GM12875 (cell line): ENCODE measurements at regions not wholly inside any gene's neighbourhood (a gene's known extent, or its start where the extent isn't known, plus 50 kb on each side); places are given as distances from the start of the nearest gene placed in this dataset.

Source experiments
- H3K4me3 ChIP-seq: one replicate; pipeline ENCODE4 v1.5.1; 2011; ENCODE audit warnings: low read depth, low read length, control low read depth
- TF ChIP-seq, protein P1 (sequence below): IDR thresholded peaks from 2 replicates; pipeline ENCODE4 v1.5.1; 2011; ENCODE audit warnings: low read depth, mild to moderate bottlenecking, control low read depth, inconsistent platforms, low read length, moderate library complexity, borderline replicate concordance; ENCODE audit not compliant: insufficient read depth

DNA sequence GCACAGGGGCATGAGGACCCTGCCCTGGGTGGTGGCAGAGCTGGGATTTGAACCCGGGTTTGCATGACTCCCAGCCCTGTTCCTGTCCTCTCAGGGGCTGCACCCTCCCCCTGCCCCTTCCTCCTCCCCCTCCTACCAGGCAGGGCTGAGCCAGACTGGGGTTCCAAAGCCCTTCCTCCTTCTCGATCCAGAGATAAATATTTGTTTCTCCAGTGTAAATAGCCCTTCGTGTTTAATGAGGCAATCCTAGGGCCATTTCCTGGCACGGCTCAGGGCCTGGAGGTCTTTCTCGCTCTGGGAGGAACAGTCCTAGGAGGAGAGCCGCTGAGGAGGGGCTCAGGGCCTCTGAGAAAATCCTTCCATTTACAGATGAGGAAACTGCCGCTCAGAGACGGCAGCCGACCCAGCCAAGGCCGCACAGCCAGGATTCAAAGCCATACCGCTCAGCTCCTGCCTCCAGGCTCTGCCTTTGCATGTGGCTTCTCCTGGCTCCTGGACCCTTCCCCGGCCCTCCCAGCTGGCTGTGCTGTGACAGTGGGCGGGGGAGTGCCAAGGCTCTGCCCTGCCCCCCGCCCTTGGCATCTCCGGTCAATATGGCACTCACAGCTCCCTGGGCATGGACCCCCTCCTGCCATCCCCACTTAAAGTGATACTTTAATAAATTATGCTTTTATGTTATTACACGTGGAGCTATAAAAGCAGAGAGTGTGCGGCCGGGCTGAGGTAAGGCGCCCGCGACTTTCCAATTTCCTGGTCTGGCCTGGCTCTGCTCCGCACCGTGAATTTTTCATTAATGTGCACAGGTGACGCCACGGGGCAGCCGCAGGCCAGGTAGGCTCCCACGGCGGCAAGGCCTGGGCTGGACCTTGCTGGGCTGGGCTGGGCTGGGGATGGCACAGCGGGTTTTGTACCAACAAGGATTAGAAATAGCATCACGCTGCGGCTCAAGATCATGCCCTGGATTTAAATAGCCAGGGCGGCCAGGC is 114.7 kb upstream of the WNT4 start:
- H3K4me3 ChIP-seq, result no peak overlapping the region
- TF ChIP-seq, protein P1, sequence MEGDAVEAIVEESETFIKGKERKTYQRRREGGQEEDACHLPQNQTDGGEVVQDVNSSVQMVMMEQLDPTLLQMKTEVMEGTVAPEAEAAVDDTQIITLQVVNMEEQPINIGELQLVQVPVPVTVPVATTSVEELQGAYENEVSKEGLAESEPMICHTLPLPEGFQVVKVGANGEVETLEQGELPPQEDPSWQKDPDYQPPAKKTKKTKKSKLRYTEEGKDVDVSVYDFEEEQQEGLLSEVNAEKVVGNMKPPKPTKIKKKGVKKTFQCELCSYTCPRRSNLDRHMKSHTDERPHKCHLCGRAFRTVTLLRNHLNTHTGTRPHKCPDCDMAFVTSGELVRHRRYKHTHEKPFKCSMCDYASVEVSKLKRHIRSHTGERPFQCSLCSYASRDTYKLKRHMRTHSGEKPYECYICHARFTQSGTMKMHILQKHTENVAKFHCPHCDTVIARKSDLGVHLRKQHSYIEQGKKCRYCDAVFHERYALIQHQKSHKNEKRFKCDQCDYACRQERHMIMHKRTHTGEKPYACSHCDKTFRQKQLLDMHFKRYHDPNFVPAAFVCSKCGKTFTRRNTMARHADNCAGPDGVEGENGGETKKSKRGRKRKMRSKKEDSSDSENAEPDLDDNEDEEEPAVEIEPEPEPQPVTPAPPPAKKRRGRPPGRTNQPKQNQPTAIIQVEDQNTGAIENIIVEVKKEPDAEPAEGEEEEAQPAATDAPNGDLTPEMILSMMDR, result no peak

DNA sequence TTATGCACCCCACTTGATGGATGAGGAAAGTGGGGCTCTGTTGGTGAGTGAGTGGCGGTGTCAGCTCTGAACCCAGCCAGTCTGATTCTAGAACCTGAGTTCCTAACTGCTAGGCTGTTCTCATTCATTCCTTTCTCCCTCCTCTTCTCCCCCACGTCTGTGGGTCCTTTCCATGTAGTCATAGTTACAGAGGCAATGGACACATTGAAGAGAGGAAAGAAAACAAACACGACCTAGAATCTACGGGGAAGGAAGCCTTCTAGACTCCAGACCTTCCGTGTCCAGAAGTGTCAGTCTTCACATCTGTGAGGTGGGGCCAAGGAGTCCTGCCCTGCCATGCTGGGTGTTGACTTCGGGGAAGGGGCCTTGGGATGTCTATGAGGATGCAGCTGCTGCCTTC is 115.8 kb upstream of the WNT4 start:
- H3K4me3 ChIP-seq, result no peak overlapping the region
- TF ChIP-seq, protein P1, result no peak

DNA sequence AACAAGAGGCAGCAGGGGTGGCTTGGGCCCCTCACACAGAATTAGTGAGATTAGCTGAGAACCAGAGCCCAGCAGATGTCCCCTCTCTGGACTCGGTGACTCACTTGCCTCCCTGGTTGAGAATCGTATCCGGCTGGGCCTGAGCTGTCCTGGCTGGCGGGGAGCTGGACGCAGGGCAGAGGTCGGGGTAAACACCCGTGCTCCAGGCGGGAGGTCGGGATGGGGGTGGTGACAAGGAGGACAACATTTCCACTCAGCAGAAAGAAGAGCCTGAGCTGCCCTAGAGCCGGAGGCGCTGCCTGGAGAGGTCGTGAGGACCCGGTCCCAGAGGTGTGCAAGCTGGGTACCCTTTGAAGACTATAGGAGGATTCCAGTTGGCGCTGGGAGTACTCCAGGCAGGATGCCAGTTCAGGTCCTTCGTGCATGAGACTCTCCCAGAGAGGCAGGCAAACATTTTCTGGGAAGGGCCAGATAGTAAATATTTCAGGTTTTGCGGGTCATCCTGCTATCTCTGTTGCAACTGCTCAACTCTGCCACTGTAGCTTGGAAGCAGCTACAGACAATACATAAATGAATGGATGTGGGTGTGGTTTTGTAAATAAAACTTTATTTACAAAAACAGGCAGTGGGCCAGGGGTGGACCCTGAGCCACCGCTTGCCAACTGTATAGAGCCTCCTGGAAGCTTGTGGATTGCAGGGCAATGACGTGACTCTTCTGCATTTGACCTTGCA is 116.8 kb upstream of the WNT4 start:
- TF ChIP-seq, protein P1, result no peak
- H3K4me3 ChIP-seq, result no peak overlapping the region

DNA sequence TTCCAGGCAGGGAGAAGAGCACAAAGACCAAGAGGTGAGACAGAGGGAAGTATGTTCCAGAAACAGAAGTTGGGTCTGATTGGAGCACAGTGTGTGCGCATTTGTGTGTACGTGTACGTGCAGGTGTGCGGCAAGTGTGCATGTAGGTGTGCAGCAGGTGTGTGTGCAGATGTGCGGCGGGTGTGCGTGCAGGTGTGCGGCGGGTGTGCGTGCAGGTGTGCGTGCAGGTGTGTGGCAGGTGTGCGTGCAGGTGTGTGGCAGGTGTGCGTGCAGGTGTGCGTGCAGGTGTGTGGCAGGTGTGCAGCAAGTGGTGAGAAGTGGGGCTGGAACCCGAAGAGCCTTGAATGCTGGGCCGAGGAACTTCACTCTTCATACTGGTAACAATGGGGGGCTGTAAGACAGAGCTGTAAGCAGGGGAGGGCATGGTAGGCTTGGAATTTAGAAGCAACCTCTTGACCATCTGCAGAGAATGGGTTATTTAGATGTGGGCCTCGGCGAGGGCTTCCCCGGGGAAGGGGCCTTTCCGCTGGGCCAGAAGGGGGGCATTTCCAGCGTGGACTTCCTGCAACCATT is 118.0 kb upstream of the WNT4 start:
- TF ChIP-seq, protein P1, result no peak
- no peak overlapping the region for H3K4me3 ChIP-seq

DNA sequence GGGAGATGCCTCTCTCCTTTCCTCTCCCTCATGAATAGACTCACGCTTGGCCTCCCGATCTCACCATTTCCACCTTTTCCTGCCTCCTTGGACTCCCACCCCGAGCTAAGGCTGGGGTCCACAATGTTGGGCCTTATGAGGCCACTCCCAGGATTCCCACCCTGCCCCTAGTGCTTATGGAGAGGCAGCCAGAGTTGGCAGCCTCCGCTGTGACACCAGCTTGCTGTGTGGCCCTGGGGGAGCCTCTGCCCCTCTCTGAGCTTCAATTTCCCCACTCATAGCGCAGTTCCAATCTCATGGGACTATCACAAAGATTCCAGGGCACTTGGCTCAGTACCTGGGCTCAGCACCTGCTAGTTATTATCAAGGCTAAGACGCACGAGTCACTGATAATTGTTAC is 118.7 kb upstream of the WNT4 start:
- TF ChIP-seq, protein P1, result no peak
- H3K4me3 ChIP-seq, result no peak overlapping the region

DNA sequence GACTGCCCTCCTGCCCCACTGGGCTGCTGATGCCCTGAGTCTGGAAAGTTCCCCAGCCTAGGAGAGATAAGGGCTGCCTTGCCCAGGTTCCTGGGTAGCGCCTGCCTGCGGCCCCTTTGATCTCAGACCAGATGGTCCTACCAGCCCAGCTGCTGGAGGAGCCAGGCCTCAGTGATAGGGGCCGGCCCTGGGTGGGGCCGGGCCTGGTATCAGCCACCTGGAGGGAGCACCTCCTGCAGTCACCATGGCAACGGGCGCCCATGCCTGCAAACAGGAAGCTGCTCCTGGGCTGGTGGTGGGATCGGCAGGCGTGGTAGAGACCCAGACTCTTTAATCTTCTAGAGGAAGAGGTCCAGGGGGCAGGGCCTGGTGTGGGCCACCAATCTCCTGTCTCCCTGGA is 119.7 kb upstream of the WNT4 start:
- H3K4me3 ChIP-seq, result no peak overlapping the region
- TF ChIP-seq, protein P1, result no peak
